Prostate gland (tissue), 2 donors: ENCODE measurements at regions not wholly inside any gene's neighbourhood (a gene's known extent, or its start where the extent isn't known, plus 50 kb on each side); places are given as distances from the start of the nearest gene placed in this dataset.

Experiments
- POLR2A ChIP-seq: fragments of 450-650 bp; IDR thresholded peaks from one replicate; pipeline ENCODE4 v1.6.1; 2016; ENCODE audit warnings: antibody characterized with exemption, mild to moderate bottlenecking
- TF ChIP-seq, protein P1 (sequence below), 4 experiments: fragments of 200-600 bp in 2 of 4; fragments of 450-650 bp in 2 of 4; sonication (generic) in 2 of 4; IDR thresholded peaks; 1 replicate in 3 of 4; 2 replicates in 1 of 4; pipeline ENCODE4 v1.5.1; 2016 to 2019; ENCODE audit warnings: antibody characterized with exemption in 4 of 4, mild to moderate bottlenecking in 2 of 4, moderate library complexity in 2 of 4

DNA sequence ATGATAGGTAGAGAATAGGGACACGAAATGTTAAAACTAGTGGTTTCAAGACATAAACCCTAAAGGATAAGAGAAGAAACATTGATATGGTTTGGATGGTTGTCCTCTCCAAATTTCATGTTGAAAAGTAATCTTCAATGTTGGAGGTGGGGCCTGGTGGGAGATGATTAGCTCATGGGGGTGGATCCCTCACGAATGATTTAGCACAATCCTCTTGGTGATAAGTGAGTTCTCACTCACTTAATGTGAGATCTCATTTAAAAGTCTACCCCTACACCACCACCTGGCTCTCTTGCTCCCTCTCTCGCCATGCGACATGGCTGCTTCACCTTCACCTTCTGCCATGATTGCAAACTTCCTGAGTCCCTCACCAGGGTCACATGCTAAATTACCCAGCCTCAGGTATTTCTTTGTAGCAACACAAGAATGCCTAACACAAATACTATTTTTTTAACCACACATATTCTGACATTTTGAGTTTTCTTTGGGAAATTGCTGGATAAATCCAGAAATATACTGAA, 242.4 kb upstream of the PHF14 start:
- no peak for TF ChIP-seq POLR2A
- TF ChIP-seq, protein P1, sequence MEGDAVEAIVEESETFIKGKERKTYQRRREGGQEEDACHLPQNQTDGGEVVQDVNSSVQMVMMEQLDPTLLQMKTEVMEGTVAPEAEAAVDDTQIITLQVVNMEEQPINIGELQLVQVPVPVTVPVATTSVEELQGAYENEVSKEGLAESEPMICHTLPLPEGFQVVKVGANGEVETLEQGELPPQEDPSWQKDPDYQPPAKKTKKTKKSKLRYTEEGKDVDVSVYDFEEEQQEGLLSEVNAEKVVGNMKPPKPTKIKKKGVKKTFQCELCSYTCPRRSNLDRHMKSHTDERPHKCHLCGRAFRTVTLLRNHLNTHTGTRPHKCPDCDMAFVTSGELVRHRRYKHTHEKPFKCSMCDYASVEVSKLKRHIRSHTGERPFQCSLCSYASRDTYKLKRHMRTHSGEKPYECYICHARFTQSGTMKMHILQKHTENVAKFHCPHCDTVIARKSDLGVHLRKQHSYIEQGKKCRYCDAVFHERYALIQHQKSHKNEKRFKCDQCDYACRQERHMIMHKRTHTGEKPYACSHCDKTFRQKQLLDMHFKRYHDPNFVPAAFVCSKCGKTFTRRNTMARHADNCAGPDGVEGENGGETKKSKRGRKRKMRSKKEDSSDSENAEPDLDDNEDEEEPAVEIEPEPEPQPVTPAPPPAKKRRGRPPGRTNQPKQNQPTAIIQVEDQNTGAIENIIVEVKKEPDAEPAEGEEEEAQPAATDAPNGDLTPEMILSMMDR (IDR thresholded peaks at IDR 0.05): no peak
